ENCODE measurements at regions not wholly inside any gene's neighbourhood (a gene's known extent, or its start where the extent isn't known, plus 50 kb on each side); places are given as distances from the start of the nearest gene placed in this dataset.

DNA sequence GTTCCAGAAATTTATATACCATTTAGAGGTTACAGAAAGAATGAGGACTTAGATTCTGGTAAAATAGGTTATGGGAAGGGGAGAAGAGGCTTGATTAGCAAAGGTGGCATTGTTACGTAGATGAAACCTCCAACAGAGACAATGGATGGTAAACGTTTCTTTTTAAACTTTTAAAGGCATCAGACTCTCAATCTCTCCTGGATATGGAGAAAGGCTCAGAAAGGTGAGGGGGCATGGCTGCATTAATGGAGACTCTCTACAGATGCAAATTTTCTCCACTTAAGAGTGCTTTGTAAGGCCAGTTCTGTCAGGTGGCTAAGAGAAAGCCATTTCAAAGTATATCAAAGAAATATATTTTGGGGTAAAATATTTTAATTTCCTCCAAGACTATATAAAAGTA is 240.9 kb upstream of the PTER start:
- WGBS, 2 experiments (ENCODE audit: extremely low coverage in 1 of 2, insufficient coverage in 1 of 2, insufficient read length in 1 of 2, insufficient replicate concordance in 2 of 2, low coverage in 1 of 2, low lambda C conversion rate in 2 of 2, missing lambda C conversion rate in 1 of 2), result 11% methylated on average over 2 of the region's 2 CpGs; no CpG with 5 or more reads in 1 of the 2 experiments
- H3K27ac ChIP-seq (ENCODE audit: low read depth, low read length), result no peak overlapping the region
- H3K4me1 ChIP-seq (replicated peaks in 1 of 4; ENCODE audit: control insufficient read depth in 3 of 4, insufficient read depth in 4 of 4, low read length in 3 of 4), result peaks cover 5 to 18% (median 16%) of the 10 kb centered on the region in 4 experiments; a peak in 5 of 7 replicates
- H2AFZ ChIP-seq (ENCODE audit: low read length), result no peak overlapping the region
- DNase-seq (ENCODE audit: low read depth in 1 of 2, low spot score in 2 of 2) (peak in 1 of 2 experiments; percentile 60), FAIRE-seq (peak; percentile 93)
- CTCF ChIA-PET (ENCODE audit: partially characterized antibody), result no interaction called here
- H4K8ac ChIP-seq (ENCODE audit: extremely low read depth, insufficient read depth, low read length), result no peak overlapping the region
- H2BK5ac ChIP-seq (ENCODE audit: low read depth, low read length), result no peak overlapping the region
- no peaks in the 10 kb centered on the region for H3K79me2 ChIP-seq (ENCODE audit: control insufficient read depth in 1 of 2, insufficient read depth in 2 of 2, low read length in 2 of 2)
- H3K79me1 ChIP-seq (ENCODE audit: low read depth, low read length), result no peaks in the 10 kb centered on the region
- POLR2A ChIA-PET (ENCODE audit: partially characterized antibody), result no interaction called here
- H3K18ac ChIP-seq (ENCODE audit: extremely low read depth, low read length), result no peak overlapping the region
- no peak overlapping the region for H4K91ac ChIP-seq (replicated peaks; ENCODE audit: insufficient read length, low read length)
- no peak overlapping the region for H2AK5ac ChIP-seq (ENCODE audit: low read depth, low read length)
- H3K4me3 ChIP-seq (ENCODE audit: extremely low read depth in 1 of 4, insufficient read depth in 2 of 4, low read depth in 3 of 4, low read length in 4 of 4), result peak overlapping the region in 1 of 4 experiments; percentile 21; a peak in 2 of 8 replicates
- no peaks in the 10 kb centered on the region for H4K20me1 ChIP-seq (replicated peaks in 1 of 2; ENCODE audit: control insufficient read depth in 1 of 2, insufficient read depth in 2 of 2, low read length in 2 of 2)
- H2BK120ac ChIP-seq (replicated peaks; ENCODE audit: low read depth, low read length), result no peak overlapping the region
- no peak overlapping the region for H3K56ac ChIP-seq (replicated peaks; ENCODE audit: insufficient read length, low read depth, low read length)
- H3K9me3 ChIP-seq (ENCODE audit: insufficient read depth in 2 of 2, low read depth in 1 of 2, low read length in 1 of 2), result no peaks in the 10 kb centered on the region
- H3K4ac ChIP-seq (replicated peaks; ENCODE audit: insufficient read length, low read depth, low read length), result no peak overlapping the region
- H2BK15ac ChIP-seq (ENCODE audit: low read length), result no peak overlapping the region
- no peak overlapping the region for H3K14ac ChIP-seq (ENCODE audit: insufficient read length)
- no peaks in the 10 kb centered on the region for H3K23me2 ChIP-seq (ENCODE audit: low read depth, low read length)
- no peak overlapping the region for H4K5ac ChIP-seq (ENCODE audit: insufficient read length, low read depth, low read length)
- H3K23ac ChIP-seq (ENCODE audit: insufficient read length), result no peak overlapping the region
- peaks cover 0 to 5% (median under 1%) of the 10 kb centered on the region in 4 experiments; a peak in 2 of 8 replicates for H3K36me3 ChIP-seq (ENCODE audit: control insufficient read depth in 2 of 4, insufficient read depth in 4 of 4, low read length in 3 of 4)
- no peak overlapping the region for H3K9ac ChIP-seq (replicated peaks in 1 of 4; ENCODE audit: extremely low read depth in 1 of 4, low read depth in 3 of 4, low read length in 3 of 4)
- no peaks in the 10 kb centered on the region for H3K27me3 ChIP-seq (replicated peaks in 1 of 4; ENCODE audit: control insufficient read depth in 3 of 4, extremely low read depth in 1 of 4, insufficient read depth in 3 of 4, low read length in 3 of 4)
- peak overlapping the region; percentile 45 to 55; a peak in 3 of 4 replicates for H3K4me2 ChIP-seq (ENCODE audit: insufficient read depth in 1 of 2, low read depth in 2 of 2, low read length in 2 of 2)
- no peak overlapping the region for H2BK12ac ChIP-seq (ENCODE audit: low read depth, low read length)
- H2BK20ac ChIP-seq (ENCODE audit: low read length), result no peak overlapping the region
- TF ChIP-seq EP300 (IDR thresholded peaks at IDR 0.05; ENCODE audit: borderline replicate concordance in 1 of 2, low read depth in 2 of 2, low read length in 2 of 2) (0 out of 3 replicates have a peak, but pooled peaks of 1 of the 2 experiments have one; percentile 23), ZNF274 (IDR thresholded peaks at IDR 0.05; ENCODE audit: borderline replicate concordance, extremely low read depth, low read length) (no peak), SP1 (IDR thresholded peaks at IDR 0.05; ENCODE audit: low read depth, low read length) (peak; percentile 40; the same call in 1 of the 2 replicates), EZH2 (IDR thresholded peaks at IDR 0.05; ENCODE audit: low read depth, low read length, severe bottlenecking) (no peak), RNF2 (IDR thresholded peaks at IDR 0.05; ENCODE audit: borderline replicate concordance, low read depth, low read length, missing control alignments, poor library complexity, severe bottlenecking) (no peak), TCF12 (IDR thresholded peaks at IDR 0.05; ENCODE audit: low read depth, low read length) (no peak), EGR1 (IDR thresholded peaks at IDR 0.05; ENCODE audit: borderline replicate concordance, low read depth, low read length) (no peak), SP2 (IDR thresholded peaks at IDR 0.05; ENCODE audit: low read length) (no peak), SAP30 (IDR thresholded peaks at IDR 0.05; ENCODE audit: insufficient read depth, insufficient replicate concordance, low read length) (no peak), TEAD4 (IDR thresholded peaks at IDR 0.05; ENCODE audit: low read depth, low read length) (no peak), RFX5 (IDR thresholded peaks at IDR 0.05; ENCODE audit: borderline replicate concordance, low read depth, low read length) (no peak)
- TF ChIP-seq, protein P1, sequence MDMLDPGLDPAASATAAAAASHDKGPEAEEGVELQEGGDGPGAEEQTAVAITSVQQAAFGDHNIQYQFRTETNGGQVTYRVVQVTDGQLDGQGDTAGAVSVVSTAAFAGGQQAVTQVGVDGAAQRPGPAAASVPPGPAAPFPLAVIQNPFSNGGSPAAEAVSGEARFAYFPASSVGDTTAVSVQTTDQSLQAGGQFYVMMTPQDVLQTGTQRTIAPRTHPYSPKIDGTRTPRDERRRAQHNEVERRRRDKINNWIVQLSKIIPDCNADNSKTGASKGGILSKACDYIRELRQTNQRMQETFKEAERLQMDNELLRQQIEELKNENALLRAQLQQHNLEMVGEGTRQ (IDR thresholded peaks at IDR 0.05; ENCODE audit: low read length), result no peak
